GM12878 (cell line): ENCODE measurements at regions not wholly inside any gene's neighbourhood (a gene's known extent, or its start where the extent isn't known, plus 50 kb on each side); places are given as distances from the start of the nearest gene placed in this dataset.

ENCODE experiments used
- ATAC-seq: fragments of 200-7000 bp; cut with Tn5 transposase; 3 replicates; pipeline ENCODE4 v1.9.1; 2020; ENCODE audit warnings: mild to moderate bottlenecking, moderate library complexity
- BruUV-seq: library from RNA; stranded (reverse); fragments of 400-500 nt; replicated peaks from 2 replicates; lab custom pipeline; 2021; lab: Mats Ljungman, UMichigan
- CTCF ChIA-PET: fragments of 300-600 bp; sonication (Branson Sonifier 250); formaldehyde crosslinking; extraction: SDS; loops from one replicate; lab custom pipeline; 2021; ENCODE audit warnings: inconsistent platforms; lab: Yijun Ruan, JAX
- POLR2A ChIA-PET: fragments of 350-600 bp; formaldehyde crosslinking; extraction: SDS; loops from one replicate; lab custom pipeline; 2021; ENCODE audit warnings: inconsistent platforms; lab: Charles Lee
- RAD21 ChIA-PET: fragments of 300-600 bp; sonication (Branson Sonifier 250); formaldehyde crosslinking; loops from one replicate; lab custom pipeline; 2023; ENCODE audit warnings: antibody characterized with exemption; ENCODE audit not compliant: unreplicated experiment; lab: Charles Lee
- SMC1A ChIA-PET: fragments of 300-600 bp; sonication (Branson Sonifier 250); formaldehyde crosslinking; loops from one replicate; lab custom pipeline; 2023; ENCODE audit not compliant: unreplicated experiment, uncharacterized antibody; lab: Charles Lee
- DNase-seq: peaks from one replicate; pipeline ENCODE4 v3.0.0-alpha.2; 2011; ENCODE audit warnings: low read depth, low spot score
- FAIRE-seq: peaks from 3 replicates; lab custom pipeline; 2011; peaks lifted over from hg19 to GRCh38; lab: Jason Lieb, UNC
- H2AFZ ChIP-seq: 2 replicates; pipeline ENCODE4 v1.6.0; 2011; ENCODE audit warnings: low read depth, low read length, control low read depth; ENCODE audit not compliant: control insufficient read depth
- H3K27ac ChIP-seq: 2 replicates; pipeline ENCODE4 v1.5.1; 2011; ENCODE audit warnings: control low read depth; ENCODE audit not compliant: control insufficient read depth, insufficient read depth
- H3K27me3 ChIP-seq, 2 experiments: replicated peaks in 1 of 2; 2 replicates each; pipeline versions ENCODE4 v1.6.0 to v1.6.1; 2011; ENCODE audit warnings: low read length in 1 of 2; ENCODE audit not compliant: control insufficient read depth in 2 of 2, insufficient read depth in 2 of 2
- H3K36me3 ChIP-seq, 2 experiments: 2 replicates each; pipeline ENCODE4 v1.5.1; 2011; ENCODE audit warnings: low read length in 1 of 2; ENCODE audit not compliant: control insufficient read depth in 2 of 2, insufficient read depth in 2 of 2
- H3K4me1 ChIP-seq: 2 replicates; pipeline ENCODE4 v1.6.1; 2011; ENCODE audit warnings: mild to moderate bottlenecking, low read length, moderate library complexity, mixed read lengths; ENCODE audit not compliant: control insufficient read depth, insufficient read depth
- H3K4me2 ChIP-seq: 2 replicates; pipeline ENCODE4 v1.6.0; 2011; ENCODE audit warnings: control low read depth; ENCODE audit not compliant: control insufficient read depth, insufficient read depth
- H3K4me3 ChIP-seq: fragments of 200-600 bp; sonication (generic); 2 replicates; pipeline ENCODE4 v1.5.1; 2016
- H3K79me2 ChIP-seq: 2 replicates; pipeline ENCODE4 v1.6.0; 2011; ENCODE audit warnings: low read length; ENCODE audit not compliant: control insufficient read depth, insufficient read depth
- H3K9ac ChIP-seq: 2 replicates; pipeline ENCODE4 v1.8.0; 2011; ENCODE audit warnings: low read length, control low read depth, mixed read lengths; ENCODE audit not compliant: control insufficient read depth, insufficient read depth
- H3K9me3 ChIP-seq: replicated peaks from 3 replicates; pipeline ENCODE4 v1.5.1; 2011; ENCODE audit warnings: mild to moderate bottlenecking, low read length; ENCODE audit not compliant: control insufficient read depth, insufficient read depth
- H4K20me1 ChIP-seq: 2 replicates; pipeline ENCODE4 v1.6.0; 2011; ENCODE audit not compliant: control insufficient read depth, insufficient read depth
- BACH1 ChIP-seq: fragments of 450-650 bp; IDR thresholded peaks from 2 replicates; pipeline ENCODE4 v1.6.1; 2017; ENCODE audit warnings: mild to moderate bottlenecking, borderline replicate concordance
- IRF5 ChIP-seq: fragments of 450-650 bp; IDR thresholded peaks from 2 replicates; pipeline ENCODE4 v1.6.1; 2017; ENCODE audit warnings: borderline replicate concordance
- KLF5 ChIP-seq: fragments of 450-650 bp; IDR thresholded peaks from 2 replicates; pipeline ENCODE4 v1.6.1; 2014; ENCODE audit warnings: mild to moderate bottlenecking; ENCODE audit not compliant: partially characterized antibody
- MYC ChIP-seq: IDR thresholded peaks from 2 replicates; pipeline ENCODE4 v1.6.1; 2011; ENCODE audit warnings: mild to moderate bottlenecking, low read length, moderate library complexity, inconsistent platforms; ENCODE audit not compliant: insufficient read depth, insufficient replicate concordance, insufficient read length, severe bottlenecking
- NKRF ChIP-seq: fragments of 450-650 bp; conservative IDR thresholded peaks from 2 replicates; pipeline ENCODE4 v1.6.1; 2017; ENCODE audit warnings: mild to moderate bottlenecking, moderate library complexity
- NR2C1 ChIP-seq: fragments of 450-650 bp; IDR thresholded peaks from 2 replicates; pipeline ENCODE4 v1.6.1; 2017; ENCODE audit warnings: antibody characterized with exemption, mild to moderate bottlenecking, moderate library complexity
- PAX5 ChIP-seq: IDR thresholded peaks from 2 replicates; pipeline ENCODE4 v1.6.1; 2011; ENCODE audit warnings: low read depth, low read length, borderline replicate concordance
- RAD51 ChIP-seq: fragments of 450-650 bp; IDR thresholded peaks from 2 replicates; pipeline ENCODE4 v1.6.1; 2016; ENCODE audit warnings: moderate library complexity, mild to moderate bottlenecking, inconsistent platforms
- SIN3A ChIP-seq: IDR thresholded peaks from 2 replicates; pipeline ENCODE4 v1.6.1; 2012; ENCODE audit warnings: low read depth, low read length, improper control_type of control experiment
- ZSCAN29 ChIP-seq: fragments of 450-650 bp; IDR thresholded peaks from 2 replicates; pipeline ENCODE4 v1.6.1; 2017; ENCODE audit warnings: mild to moderate bottlenecking, moderate library complexity
- WGBS: methylation state at CpG from one replicate; pipeline ENCODE4 v1.1.6; 2016; ENCODE audit warnings: low lambda C conversion rate; ENCODE audit not compliant: insufficient replicate concordance, insufficient coverage; ENCODE audit errors: missing lambda C conversion rate; 5-methylcytosine and 5-hydroxymethylcytosine counted together
- in situ Hi-C: fragments of 300-500 bp; cut with MboI; formaldehyde crosslinking; loops from 9 replicates; pipeline ENCODE4 v1.14.3; 2018; ENCODE audit warnings: mixed read lengths
- intact Hi-C: fragments of 100-400 bp; cut with micrococcal nuclease; formaldehyde crosslinking; loops from one replicate; pipeline ENCODE4 v1.14.2; 2022; ENCODE audit not compliant: unreplicated experiment

GRCh38 chr18:78659748-78660147 lies 319.9 kb upstream of the SALL3 start:
- 62% methylated on average over 16 of the region's 16 CpGs for WGBS
- ChIA-PET SMC1A (no interaction called here), POLR2A (no interaction called here), RAD21 (no interaction called here), CTCF (no interaction called here)
- in situ Hi-C loops (no loop called here), intact Hi-C loops (no loop called here)
- FAIRE-seq (no peak), DNase-seq (no peak), ATAC-seq (no peak)
- BruUV-seq, result no TSS peak
- H3K9ac ChIP-seq, result no peak overlapping the region
- no peak overlapping the region for H2AFZ ChIP-seq
- H4K20me1 ChIP-seq, result no peaks in the 10 kb centered on the region
- H3K4me2 ChIP-seq, result no peak overlapping the region
- no peaks in the 10 kb centered on the region for H3K79me2 ChIP-seq
- TF ChIP-seq BACH1, result no peak
- TF ChIP-seq ZSCAN29, result no peak
- TF ChIP-seq NR2C1, result no peak
- no peak for TF ChIP-seq PAX5
- TF ChIP-seq IRF5, result no peak
- no peaks in the 10 kb centered on the region for H3K36me3 ChIP-seq
- H3K27ac ChIP-seq, result no peak overlapping the region
- H3K4me3 ChIP-seq, result no peak overlapping the region
- no peaks in the 10 kb centered on the region for H3K27me3 ChIP-seq
- peaks cover 2% of the 10 kb centered on the region; the same call in 1 of the 3 replicates for H3K9me3 ChIP-seq
- H3K4me1 ChIP-seq, result no peaks in the 10 kb centered on the region

DNA sequence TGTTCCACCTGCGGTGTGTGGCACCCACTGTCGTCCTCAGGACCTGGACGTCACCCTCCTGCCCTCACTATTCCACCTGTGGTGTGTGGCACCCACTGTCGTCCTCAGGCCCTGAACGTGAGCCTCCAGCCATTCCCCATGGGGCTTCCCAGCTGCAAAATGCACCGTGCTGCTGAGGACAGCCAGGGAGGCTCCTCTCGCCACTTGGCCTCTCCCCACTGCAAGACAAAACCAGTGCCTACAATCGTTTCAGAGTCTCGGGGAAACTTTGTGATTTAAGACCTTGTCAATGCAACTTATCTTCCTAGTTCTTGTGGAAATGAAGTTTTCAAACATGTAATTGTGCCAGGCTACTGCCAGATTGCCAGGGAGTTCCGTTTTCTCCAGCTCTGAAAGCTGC lies 319.3 kb upstream of the SALL3 start:
- ChIA-PET POLR2A (no interaction called here), CTCF (no interaction called here), SMC1A (no interaction called here), RAD21 (no interaction called here)
- ATAC-seq (no peak), DNase-seq (no peak), FAIRE-seq (no peak)
- no peaks in the 10 kb centered on the region for H3K36me3 ChIP-seq
- H3K4me1 ChIP-seq, result no peaks in the 10 kb centered on the region
- TF ChIP-seq KLF5 (no peak), RAD51 (no peak), SIN3A (no peak), MYC (no peak), NKRF (no peak)
- BruUV-seq, result no TSS peak
- H3K27ac ChIP-seq, result no peak overlapping the region
- WGBS, result 17% methylated on average over 10 of the region's 10 CpGs
- H4K20me1 ChIP-seq, result no peaks in the 10 kb centered on the region
- H3K4me2 ChIP-seq, result no peak overlapping the region
- no peak overlapping the region for H3K9ac ChIP-seq
- H3K27me3 ChIP-seq, result no peaks in the 10 kb centered on the region
- intact Hi-C loops (no loop called here), in situ Hi-C loops (no loop called here)
- peaks cover 2% of the 10 kb centered on the region; the same call in 1 of the 3 replicates for H3K9me3 ChIP-seq
- H3K79me2 ChIP-seq, result no peaks in the 10 kb centered on the region
- no peak overlapping the region for H2AFZ ChIP-seq
- H3K4me3 ChIP-seq, result no peak overlapping the region
